Neural progenitor cell (in vitro differentiated cells): ENCODE measurements at regions not wholly inside any gene's neighbourhood (a gene's known extent, or its start where the extent isn't known, plus 50 kb on each side); places are given as distances from the start of the nearest gene placed in this dataset.

ENCODE experiments used
- EZH2 ChIP-seq: fragments of 200-600 bp; sonication (generic); IDR thresholded peaks from 2 replicates; pipeline ENCODE4 v1.6.1; 2017; ENCODE audit warnings: antibody characterized with exemption, mild to moderate bottlenecking, moderate library complexity
- TF ChIP-seq, protein P1 (sequence below): fragments of 200-600 bp; sonication (generic); IDR thresholded peaks from 2 replicates; pipeline ENCODE4 v1.5.1; 2017; ENCODE audit warnings: antibody characterized with exemption, mild to moderate bottlenecking

DNA sequence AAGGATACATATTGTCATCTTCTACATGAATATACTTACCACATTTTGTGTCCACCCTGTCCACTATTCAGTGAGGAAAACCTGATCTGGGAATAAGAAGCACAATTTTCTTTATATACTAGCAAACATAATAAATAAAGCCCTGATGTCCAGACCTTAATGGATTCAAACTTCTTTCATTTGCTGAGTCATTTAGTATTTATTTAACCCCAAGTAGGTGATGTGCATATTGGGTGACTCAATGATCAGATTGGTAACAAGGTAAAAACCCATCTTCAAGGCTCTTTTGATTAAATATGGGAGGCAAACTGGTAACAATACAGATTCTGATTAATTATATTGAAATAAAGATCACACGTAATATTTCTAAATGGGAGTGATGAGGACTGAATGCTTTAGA lies 1159.8 kb upstream of the EYS start:
- TF ChIP-seq, protein P1, sequence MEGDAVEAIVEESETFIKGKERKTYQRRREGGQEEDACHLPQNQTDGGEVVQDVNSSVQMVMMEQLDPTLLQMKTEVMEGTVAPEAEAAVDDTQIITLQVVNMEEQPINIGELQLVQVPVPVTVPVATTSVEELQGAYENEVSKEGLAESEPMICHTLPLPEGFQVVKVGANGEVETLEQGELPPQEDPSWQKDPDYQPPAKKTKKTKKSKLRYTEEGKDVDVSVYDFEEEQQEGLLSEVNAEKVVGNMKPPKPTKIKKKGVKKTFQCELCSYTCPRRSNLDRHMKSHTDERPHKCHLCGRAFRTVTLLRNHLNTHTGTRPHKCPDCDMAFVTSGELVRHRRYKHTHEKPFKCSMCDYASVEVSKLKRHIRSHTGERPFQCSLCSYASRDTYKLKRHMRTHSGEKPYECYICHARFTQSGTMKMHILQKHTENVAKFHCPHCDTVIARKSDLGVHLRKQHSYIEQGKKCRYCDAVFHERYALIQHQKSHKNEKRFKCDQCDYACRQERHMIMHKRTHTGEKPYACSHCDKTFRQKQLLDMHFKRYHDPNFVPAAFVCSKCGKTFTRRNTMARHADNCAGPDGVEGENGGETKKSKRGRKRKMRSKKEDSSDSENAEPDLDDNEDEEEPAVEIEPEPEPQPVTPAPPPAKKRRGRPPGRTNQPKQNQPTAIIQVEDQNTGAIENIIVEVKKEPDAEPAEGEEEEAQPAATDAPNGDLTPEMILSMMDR, result no peak
- no peak for TF ChIP-seq EZH2
